HG03280 (cell line): ENCODE measurements at regions not wholly inside any gene's neighbourhood (a gene's known extent, or its start where the extent isn't known, plus 50 kb on each side); places are given as distances from the start of the nearest gene placed in this dataset.
"Not testable (repeated sequence)": the region's sequence is repeated elsewhere in the genome, so short reads cannot be mapped to it uniquely, and the experiment has no call there.

Source experiments
- ATAC-seq: cut with Tn5 transposase; IDR thresholded peaks from one replicate; pipeline ENCODE4 v1.9.1; 2021; ENCODE audit warnings: mild to moderate bottlenecking, moderate library complexity; ENCODE audit not compliant: unreplicated experiment

- no peak for ATAC-seq
Measured at GRCh38 chr21:38039369-38039768, 123.1 kb upstream of the KCNJ6 start.

GRCh38 chr21:38039841-38040240, 123.6 kb upstream of the KCNJ6 start:
- no peak for ATAC-seq

- ATAC-seq, result no peak
Measured at GRCh38 chr21:38041493-38041892, 125.2 kb upstream of the KCNJ6 start.

- ATAC-seq, result no peak
Measured at GRCh38 chr21:38042246-38042645, 126.0 kb upstream of the KCNJ6 start.

- no peak for ATAC-seq
Measured at GRCh38 chr21:38048167-38048566, 131.9 kb upstream of the KCNJ6 start.

- no peak for ATAC-seq
Measured at GRCh38 chr21:38054334-38054733, 138.1 kb upstream of the KCNJ6 start.

GRCh38 chr21:38056481-38056880, 140.2 kb upstream of the KCNJ6 start:
- no peak for ATAC-seq

- no peak for ATAC-seq
Measured at GRCh38 chr21:38057626-38058025, 141.4 kb upstream of the KCNJ6 start.

- ATAC-seq, result no peak
Measured at GRCh38 chr21:38060533-38060932, 144.3 kb upstream of the KCNJ6 start.

- ATAC-seq, result no peak
Measured at GRCh38 chr21:38067086-38067739, 151.0 kb upstream of the KCNJ6 start.

GRCh38 chr21:38072489-38072888, 156.2 kb upstream of the KCNJ6 start:
- ATAC-seq, result no peak

- no peak for ATAC-seq
Measured at GRCh38 chr21:38075833-38076587, 159.8 kb upstream of the KCNJ6 start.

GRCh38 chr21:38077569-38077968, 161.3 kb upstream of the KCNJ6 start:
- no peak for ATAC-seq

GRCh38 chr21:38080888-38081287, 164.6 kb upstream of the KCNJ6 start:
- ATAC-seq, result no peak

GRCh38 chr21:38081708-38082107, 165.5 kb upstream of the KCNJ6 start:
- no peak for ATAC-seq

GRCh38 chr21:38082936-38083485, 166.8 kb upstream of the KCNJ6 start:
- ATAC-seq, result no peak

GRCh38 chr21:38083535-38083934, 167.3 kb upstream of the KCNJ6 start:
- no peak for ATAC-seq

- ATAC-seq, result no peak
Measured at GRCh38 chr21:38086580-38086979, 170.2 kb upstream of the KCNJ15 start.

GRCh38 chr21:38088916-38089762, 167.7 kb upstream of the KCNJ15 start:
- ATAC-seq, result no peak

GRCh38 chr21:38089763-38090046, 167.1 kb upstream of the KCNJ15 start:
- no peak for ATAC-seq

GRCh38 chr21:38091061-38091460, 165.7 kb upstream of the KCNJ15 start:
- not testable (repeated sequence) for ATAC-seq

- ATAC-seq, result no peak
Measured at GRCh38 chr21:38092051-38092450, 164.7 kb upstream of the KCNJ15 start.
